Activated CD4-positive, alpha-beta T cell treated with anti-CD3 and anti-CD28 coated beads, Interleukin-2, amount 50 U/mL, for 16 hours (primary cell): ENCODE measurements at regions not wholly inside any gene's neighbourhood (a gene's known extent, or its start where the extent isn't known, plus 50 kb on each side); places are given as distances from the start of the nearest gene placed in this dataset.
A peak's percentile ranks its signal among the peaks of the same experiment; 100 is the strongest.
"Not testable (repeated sequence)": the region's sequence is repeated elsewhere in the genome, so short reads cannot be mapped to it uniquely, and the experiment has no call there.

Experiments
- DNase-seq: peaks from one replicate; pipeline ENCODE4 v3.0.0-alpha.2; 2020

DNA sequence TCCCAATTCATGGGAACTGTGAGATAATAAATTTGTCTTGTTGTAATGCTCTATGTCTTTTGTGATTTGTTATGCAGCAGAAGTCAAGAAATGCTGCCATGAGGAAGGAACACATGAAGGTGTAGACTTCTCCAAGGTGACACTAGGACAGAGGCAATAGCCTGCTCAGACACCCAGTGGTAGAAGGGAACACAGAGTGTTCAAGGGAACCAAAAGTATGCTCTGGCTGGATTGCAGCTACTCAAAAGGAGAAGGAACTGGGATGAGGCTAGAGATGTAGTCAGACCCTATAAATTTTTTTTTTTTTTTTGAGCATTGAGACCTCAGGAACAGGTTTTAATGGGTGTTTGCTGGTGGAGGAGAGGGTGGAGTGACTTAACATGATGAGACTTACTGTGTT is 232.5 kb downstream of the PARP8 start:
- DNase-seq = no peak

DNA sequence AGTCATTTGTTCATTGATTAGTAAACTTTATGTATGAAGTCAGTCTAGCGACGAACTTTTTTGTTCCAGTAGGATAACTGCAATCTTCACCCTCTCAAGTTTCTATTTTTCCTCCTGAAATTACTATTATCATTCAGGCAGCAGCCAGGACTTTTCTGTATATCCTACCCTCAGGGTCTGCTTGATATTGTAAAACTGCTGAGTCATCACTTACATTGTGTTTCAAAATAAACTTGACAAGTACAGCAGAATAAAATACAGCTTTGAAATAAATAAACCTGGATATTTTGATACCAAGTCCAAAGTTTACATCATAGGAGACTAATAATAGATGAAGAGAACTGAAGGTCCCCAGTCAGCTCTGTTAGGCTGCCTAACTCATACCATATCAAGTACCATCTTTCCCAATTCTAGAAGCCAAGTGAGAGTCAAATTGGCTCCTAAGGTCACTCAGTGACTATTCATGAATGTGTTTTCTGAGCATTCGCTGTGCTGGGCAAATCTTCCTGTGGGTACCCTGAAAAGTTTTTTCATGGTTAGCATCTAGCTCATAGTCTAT is 234.6 kb downstream of the PARP8 start:
- no peak for DNase-seq

DNA sequence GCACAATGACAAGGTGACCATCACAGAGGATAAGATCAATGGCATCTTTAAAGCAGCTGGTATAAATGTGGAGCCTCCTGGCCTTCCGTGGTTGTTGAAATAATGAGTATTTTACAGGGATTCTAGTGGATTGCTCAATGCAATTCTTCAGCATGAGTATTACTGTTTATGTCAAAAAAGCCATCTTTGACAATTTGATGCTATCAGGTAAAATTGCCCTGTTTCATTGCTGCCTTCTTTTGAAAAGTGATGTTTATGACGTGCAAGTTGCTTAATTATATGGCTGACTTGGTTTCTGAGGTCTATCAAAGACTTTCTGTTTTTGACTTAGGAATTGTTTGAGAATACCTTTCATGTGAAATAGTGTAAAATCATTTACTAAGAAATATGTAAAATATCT is 237.2 kb downstream of the PARP8 start:
- no peak for DNase-seq

DNA sequence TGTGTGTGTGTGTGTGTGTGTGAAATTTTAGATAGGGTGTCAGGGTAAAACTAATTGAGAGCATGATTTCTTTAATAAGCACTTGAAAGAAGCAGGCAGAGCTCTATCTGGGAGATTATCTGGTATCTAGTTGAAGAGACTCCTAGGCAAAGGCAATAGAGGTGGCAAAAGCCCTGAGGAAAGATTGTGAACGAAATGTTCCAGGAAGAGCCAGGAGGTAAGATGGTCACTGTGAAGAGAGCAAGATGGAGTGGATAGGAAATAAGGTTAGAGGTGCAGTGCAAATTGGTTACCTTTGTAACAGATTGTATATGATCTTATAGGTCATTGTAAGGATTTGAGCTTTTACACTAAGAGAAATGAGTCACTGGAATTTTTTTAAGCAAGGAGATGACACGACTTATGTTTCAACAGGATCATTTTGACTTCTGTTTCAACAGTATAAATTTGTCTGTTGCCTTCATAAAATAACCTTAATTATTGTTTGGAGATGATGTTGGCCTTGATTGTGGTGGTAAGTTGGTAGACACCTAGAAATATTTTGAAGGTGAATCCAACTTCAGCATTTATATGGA is 239.6 kb downstream of the PARP8 start:
- no peak for DNase-seq

DNA sequence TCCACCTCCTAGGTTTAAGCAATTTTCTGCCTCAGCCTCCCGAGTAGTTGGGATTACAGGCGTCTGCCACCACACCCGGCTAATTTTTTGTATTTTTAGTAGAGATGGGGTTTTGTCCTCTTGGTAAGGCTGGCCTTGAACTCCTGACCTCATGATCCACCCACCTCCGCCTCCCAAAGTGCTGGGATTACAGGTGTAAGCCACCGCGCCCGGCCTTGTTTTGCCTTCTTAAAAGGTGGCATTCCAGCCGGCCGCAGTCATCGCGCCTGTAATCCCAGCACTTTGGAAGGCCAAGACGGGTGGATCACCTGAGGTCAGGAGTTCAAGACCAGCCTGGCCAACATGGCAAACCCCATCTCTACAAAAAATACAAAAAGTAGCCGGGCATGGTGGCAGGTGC is 253.7 kb downstream of the PARP8 start:
- DNase-seq = not testable (repeated sequence)

DNA sequence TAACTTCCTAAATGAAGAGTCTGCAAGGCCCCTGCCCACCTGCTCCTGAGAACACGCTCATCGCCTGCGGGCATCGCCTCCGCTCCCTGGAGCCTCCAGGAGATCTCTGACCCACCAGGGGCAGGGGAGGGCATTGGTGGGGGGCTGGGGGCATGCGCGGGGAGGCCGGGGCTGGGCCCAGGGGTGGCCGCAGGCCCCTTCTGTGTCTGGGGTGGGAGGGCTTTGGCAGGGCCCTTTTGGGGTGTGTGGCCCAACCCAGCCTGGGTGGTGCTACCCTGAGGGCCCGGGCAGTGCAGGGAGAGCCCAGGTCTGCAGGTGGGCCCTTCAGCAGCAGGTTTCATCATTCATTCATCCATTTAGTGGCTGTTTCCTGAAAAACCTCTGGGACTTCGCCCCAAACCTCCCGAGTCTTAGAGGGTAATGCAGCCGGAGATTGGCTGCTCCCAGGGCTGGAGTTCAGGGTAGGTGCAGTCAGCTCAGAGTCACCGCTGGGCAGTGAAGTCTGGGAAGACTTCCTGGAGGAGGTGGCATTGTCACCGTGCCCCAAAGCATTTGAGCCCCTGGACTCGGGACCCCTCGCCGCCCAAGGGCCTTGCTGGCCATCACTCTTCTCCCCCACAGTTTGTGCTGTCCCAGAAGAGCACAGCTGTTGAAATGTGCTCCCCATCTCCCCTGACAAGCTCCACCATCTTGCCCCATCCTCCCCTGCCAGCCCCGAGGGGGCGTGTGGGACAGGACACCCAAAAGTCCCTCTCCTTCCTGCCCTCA is 255.1 kb downstream of the PARP8 start:
- no peak for DNase-seq

DNA sequence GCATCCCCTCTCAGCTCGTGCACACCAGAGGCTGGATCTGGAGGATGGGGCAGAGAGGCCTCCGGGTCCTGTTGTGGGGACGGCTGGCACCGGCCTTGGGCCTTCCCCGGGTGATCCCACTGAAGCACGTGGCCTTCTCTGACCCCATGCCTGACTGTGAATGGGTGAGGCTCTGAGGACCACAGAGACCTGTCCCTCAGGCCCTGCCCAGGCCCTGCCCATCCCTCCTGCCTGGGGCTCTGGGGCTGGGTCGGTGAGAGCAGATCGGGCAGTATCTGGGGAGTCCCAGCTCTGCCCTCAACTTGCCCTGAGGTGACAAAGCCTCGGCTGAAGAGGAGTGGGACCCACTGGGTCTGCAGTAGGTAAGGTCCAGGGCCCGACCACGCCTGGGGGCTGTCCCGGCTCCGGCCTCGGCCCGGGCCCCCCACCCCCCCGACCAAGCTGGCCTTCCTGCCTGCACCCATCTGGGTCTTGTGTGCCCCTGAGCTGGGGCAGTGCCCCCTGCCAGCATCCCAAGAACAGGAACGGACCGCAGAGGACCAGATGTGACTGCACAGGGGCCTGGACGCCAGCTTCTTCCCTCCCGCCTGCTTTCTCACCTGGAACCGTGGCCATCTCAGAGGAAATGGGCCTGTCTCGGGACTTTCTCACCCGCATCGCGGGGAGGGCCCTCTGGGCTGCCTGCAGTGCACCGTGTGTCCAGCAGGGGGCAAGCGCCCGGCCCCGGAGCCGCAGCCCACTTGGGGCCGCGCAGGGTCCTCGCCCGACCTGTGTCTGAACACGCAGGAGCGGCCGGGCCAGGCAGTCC is 255.9 kb downstream of the PARP8 start:
- DNase-seq = not testable (repeated sequence)

DNA sequence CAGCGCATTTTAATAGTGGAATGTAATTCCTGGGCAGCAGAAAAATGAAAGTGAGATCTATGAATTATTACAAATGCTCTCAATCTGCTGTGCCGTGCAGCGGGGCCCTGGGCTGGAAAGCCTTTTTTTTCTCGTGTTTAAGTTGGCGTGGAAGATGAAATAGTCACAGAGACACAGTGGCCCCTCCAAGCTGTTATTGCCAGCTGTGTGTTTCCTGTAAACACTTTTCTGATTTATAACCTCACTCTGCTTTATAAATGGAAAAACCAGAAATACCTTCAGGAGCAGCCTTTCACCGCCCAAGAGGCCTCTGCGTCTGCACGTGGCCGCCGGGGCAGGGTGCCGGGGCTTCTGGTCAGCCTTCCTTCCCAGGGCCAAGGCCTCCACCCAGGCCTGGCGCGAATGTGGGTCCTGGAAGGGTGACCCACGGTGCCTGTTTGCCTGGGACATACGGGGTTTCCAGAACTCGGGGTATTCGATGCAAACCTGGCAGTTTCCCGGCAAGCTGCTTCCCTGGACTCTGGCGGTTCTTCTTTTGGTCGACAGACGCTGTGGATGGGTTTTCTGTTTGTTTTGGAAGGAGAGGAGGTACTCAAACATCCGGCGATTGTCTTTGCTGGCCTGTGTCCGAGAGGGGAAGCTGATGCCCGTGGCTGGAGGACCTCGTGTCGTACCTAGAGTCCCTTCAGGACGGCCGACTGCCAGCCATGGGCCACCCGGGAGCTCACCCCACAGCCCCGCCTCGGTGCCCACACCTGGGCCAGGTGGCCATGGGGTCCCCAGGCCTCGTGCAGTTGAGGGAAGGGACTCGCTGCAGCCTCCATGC is 256.7 kb downstream of the PARP8 start:
- DNase-seq = no peak

DNA sequence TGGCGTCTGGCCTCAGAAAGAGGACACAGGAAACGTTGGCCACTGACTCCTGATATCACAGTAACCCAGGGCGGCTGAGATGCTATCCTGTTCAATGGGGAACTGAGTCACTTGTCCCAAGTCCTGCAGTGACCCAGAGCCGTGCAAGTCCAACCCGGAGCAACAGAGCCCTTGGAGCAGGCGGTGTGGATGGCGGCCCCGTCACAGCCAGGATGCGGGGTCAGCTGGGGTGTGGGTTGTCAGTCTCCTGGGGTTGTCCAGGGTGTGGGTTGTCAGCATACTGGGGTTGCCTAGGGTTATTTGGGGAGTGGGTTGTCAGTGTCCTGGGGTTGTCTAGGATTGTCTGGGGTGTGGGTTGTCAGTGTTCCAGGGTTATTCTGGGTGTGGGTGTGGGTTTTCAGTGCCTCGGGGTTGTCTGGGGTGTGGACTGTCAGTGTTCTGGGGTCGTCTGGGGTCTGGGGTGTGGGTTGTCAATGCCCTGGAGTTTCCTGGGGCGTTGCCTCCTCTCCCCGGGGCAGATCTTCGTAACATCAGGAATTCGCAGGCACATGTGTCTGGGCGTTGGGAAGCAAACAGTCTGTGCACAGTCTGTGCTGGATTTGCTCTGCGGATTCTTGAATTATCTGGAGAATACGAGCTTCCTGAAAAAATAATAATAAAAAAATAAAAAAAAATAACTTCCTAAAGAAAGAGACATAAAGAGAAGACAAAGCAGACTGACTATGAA is 257.5 kb downstream of the PARP8 start:
- no peak for DNase-seq

DNA sequence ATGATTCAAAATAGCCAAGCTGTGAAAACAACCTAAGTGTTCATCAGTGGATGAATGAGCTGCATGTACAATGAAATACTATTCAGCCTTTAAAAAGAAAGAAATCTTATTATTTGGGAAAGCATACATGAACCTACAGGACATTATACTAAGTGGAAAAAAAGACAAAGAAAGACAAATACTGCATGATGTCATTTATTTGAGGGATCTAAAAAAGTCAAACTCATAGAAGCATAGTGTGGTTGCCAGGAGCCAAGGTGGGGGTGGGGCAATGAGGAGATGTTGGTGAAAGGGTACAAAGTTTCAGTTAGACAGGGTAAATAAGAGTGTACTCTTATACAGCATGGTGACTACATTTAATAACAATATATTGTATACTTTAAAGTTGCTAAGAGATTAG is 261.5 kb downstream of the PARP8 start:
- no peak for DNase-seq

DNA sequence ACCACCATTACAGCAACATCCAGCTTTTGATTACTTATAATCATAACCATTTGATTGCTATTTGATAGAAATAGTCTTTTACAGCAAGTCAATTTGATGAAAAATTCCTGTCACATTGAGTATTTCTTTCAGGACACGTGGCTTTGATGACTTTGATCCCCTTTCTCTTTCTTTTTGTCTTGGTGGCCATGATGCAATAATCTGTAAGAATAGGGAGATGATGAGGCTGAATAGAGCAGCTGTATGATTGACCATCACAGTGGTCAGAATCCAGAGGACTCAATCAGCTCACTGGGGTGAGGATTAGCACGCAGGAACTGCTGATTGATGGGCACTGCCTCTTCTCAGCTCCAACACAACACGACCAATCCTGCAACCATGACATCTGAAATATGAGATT is 262.7 kb downstream of the PARP8 start:
- DNase-seq = no peak

DNA sequence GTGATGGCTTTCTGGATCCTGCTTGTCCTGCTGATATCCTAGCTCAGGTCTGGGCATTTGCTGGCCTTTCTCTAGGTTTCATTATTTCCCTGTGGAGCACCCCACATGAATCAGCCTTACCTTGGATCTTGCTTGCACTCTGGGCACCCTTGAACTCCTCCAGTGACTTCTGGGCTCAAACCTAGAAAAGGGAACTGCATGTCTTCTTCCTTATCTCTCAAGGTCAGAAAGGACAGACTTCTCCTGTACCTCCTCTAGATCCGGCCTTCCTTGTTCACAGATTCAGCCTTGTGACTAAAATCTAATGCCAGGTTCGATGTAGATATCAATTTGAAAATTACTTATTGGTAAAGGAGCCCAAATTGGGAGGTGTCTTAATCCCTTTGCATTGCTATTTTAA is 267.9 kb downstream of the PARP8 start:
- no peak for DNase-seq

DNA sequence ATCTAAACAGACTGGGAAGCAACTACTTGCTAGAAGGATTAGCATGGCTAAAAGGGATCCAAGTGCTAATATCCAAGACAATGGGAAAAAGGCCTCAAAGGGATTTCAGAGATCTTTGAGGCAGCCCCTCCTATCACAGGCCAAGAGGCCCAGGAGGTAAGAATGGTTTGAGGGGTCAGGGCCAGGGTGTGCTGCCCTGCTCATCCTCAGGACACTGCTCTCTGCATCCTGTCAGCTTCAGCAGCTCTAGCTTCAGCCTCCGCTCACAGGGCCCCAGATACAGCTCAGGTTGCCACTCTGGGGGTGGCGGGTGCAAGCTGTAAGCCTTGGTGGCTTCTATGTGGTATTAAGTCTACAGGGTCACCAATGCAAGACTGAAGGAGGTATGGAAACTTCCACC is 278.7 kb downstream of the PARP8 start:
- DNase-seq = no peak

DNA sequence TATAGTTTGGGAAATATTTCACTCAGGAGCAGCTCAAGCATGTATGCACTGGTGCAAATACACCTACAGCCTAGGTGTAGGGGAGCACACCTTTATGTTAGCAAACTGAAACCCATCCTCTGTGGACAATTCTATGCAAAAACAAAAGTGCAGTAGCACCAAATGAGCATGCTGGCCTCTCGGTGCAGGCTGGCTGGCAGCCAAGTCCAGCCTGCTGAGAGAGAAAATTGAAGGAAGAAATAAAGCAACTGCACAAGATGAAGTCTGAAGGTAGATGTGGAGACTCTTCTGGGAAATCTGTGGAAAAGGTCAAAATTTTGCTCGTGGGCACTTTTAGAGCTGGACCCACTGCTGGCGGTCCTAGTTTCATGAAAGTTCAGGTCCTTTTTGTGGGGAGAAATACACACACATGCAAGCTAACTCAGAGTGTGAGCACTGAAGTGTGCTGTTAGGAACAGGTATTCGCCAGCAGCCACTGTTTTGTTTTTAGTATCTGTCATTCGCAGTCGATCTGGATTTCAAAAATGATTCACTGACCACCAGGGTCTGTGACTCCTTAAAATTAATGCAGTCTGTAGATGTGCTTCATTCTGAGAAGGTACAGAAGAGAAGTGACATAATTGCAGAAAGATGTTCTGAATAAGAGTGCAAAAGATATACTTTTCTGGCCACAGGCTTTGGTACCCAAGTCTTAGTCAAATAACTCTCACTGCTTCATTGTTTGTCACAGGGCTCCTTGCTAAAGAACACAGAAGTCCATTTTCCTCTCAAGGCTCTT is 281.7 kb downstream of the PARP8 start:
- no peak for DNase-seq

DNA sequence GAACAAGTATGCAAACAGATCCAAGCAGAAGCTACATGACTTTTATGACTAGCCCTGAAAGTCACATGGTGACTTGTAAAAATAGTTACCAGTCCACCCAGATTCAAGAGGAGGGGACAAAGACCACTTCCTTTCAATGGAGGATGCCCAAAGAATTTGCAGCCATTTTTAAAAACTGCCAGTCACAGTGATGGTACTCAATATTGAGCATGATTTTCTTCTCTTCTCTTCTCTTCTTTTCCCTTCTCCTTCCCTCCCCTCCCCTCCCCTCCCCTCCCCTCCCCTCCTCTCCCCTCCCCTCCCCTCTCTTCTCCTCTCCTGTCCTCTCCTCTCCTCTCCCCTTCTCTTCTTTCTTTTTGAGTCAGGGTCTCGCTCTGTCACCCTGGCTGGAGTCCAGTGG is 286.9 kb downstream of the PARP8 start:
- DNase-seq = no peak

DNA sequence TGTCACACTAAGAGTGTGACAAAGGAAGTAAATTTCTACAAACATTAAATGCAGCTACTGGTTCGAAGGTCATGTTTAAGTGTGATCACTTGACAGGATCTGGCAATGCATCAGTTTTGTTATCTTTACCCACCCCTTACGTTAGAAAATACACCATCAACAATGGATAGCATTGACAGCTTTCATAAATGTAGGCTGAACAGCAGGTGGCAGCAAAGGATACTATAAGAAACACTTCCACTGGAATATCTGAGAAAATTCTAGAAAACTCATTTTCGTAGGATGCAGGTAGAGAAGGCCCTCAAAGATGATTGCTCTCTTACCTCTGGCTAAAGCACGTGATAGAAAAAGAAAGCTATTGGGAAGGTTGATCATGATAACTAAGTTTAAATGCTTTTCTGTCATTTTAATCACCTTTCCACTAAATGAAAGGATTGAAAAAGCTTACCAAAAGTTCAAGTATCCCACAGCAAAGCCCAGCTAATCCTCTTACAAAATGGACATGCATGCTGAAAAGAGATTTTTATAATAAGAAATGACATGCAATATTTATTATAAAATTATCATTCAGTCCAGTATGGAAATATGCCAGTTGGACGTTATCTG is 292.5 kb downstream of the PARP8 start:
- DNase-seq = peak; percentile 20

DNA sequence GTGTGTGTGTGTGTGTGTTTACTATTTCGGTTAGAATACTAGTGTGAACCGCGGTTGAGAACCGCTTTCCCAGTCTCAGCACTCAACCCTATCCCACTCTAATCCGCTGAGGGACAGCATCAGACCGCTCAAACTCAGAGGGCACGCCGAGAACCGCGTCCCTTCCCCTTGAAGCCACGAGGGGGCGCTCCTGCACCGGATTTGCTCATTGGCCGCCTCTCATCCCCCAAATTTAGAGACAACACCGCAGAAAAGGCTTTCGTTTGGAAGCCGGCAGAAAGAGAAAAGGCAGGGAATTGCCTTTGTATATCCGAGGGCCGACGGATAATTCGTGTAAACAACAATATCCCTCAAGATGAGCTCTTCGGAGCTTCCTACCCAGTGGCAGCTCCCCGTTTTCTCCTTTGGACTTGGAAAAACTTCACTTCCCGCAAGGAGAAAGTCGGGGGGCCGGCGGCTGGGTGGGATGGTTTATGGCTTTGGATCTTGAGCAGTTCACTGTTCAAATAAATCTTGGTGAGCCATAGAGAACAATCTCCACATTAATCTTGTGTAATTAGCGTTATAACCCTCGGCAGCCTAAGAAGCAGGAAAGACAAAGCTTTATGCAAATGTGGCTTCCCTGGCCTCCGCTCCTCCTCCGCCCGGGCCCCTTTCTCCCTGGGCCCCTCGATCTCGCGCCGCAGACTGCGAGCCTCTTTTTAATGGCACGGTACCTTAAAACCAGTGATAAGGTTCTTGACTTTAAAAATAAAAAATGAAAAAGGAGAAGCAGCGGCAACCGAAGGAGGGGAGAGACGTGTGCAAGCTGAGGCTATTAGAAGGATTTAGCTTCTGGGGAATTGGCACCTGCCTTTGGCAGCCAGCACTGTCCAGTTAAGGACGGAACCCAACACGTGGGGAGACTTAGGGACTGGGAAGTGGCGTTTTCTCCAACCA is 296.8 kb downstream of the PARP8 start:
- peak; percentile 74 for DNase-seq

DNA sequence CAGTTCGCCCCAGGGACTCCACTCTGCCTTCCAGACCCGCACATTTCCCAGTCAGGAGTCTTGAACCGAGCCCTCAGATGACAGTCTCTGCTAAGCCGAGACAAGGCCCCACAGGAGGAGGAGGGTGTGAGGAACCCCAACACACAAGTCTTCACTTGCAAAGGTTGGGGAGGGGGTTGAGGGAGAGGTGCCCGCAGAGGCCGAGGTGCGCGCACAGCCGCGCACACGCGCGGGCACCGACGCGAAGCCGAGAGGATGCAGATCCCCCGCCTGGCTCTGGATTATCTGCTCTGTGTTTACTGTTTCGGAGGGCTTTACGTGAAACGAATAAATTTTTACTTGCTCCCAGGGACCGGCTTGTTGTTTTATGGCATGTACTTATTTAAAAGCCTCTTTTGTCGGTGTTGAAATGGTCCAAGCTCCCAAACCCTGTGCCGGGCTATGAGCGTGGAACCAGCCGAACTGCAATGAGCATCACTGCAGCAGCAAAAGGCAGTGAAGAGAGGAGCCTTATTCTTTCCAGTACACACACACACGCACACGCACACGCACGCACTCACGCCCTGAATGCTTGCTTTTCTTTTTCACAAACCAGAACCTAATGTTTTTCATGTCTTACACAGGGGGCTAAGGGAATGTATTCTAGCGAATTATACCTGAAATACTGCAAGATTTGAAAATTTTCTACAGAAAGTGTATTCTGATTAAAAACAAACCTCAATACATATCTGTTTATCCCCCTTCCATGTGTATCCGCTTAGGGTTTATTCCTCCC is 297.7 kb downstream of the PARP8 start:
- no peak for DNase-seq
